RKO (cell line): ENCODE measurements at regions not wholly inside any gene's neighbourhood (a gene's known extent, or its start where the extent isn't known, plus 50 kb on each side); places are given as distances from the start of the nearest gene placed in this dataset.

Experiments used
- DNase-seq: peaks from one replicate; pipeline ENCODE4 v3.0.0-alpha.2; 2016; ENCODE audit warnings: low spot score

DNA sequence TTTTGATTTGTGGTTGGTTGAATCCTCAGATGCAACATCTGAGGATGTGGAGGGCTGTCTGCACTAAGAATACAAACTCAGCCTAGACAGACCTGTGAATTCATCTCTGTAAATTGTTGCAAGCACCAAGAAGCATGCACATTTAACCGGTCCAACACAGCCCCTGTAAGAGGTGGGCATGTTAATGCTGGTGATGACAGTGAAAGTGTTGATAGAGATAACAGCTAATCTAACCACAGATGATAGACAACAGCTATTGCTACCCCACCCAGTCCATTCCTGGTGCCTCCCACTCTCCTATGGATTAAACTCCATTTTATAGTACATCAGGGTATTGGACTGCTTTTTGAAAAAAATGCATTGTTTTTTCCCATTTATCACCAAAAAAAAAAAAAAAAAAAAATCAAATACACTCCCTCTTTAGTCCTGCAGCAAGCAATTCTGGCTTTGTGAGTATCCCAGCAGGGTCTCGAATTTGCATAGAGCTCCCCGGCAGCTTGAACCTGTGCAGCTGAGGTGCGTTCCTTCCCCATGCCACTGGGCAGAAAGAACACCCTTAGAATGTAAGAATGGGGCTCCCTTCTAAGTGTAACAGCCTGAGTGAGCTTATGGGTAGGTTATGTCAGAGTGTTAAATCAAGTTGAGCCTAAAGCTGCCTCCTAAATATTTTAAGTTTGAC is 270.9 kb upstream of the JARID2 start:
- no peak for DNase-seq

- peak; percentile 8 for DNase-seq
Observed at GRCh38 chr6:14975471-14975817, 270.4 kb upstream of the JARID2 start.

DNA sequence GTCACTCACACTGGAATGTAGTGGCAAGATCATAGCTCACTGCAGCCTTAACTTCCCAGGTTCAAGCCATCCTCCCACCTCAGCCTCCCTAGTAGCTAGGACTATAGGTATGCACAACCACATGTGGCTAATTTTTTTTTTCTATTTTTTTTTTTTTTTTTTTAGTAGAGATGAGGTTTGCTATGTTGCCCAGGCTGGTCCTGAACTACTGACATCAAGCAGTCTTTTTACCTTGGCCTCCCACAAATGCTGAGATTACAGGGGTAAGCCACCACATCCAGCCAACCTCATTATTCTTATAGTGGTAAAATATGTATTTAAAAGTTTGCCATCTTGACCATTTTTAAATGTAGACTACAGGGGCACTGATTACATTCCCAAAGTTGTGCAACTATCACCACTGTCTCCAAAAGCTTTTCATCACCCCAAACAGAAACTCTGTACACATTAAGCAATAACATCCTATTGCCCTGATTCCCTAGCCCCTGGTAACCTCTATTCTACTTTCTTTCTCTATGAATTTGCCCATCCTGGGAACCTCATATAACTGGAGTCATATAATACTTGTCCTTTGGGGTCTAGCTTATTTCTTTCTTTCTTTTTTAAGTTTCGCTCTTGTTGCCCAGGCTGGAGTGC is 268.0 kb upstream of the JARID2 start:
- DNase-seq, result no peak

GRCh38 chr6:14981960-14982359 is 263.9 kb upstream of the JARID2 start:
- DNase-seq, result no peak

DNA sequence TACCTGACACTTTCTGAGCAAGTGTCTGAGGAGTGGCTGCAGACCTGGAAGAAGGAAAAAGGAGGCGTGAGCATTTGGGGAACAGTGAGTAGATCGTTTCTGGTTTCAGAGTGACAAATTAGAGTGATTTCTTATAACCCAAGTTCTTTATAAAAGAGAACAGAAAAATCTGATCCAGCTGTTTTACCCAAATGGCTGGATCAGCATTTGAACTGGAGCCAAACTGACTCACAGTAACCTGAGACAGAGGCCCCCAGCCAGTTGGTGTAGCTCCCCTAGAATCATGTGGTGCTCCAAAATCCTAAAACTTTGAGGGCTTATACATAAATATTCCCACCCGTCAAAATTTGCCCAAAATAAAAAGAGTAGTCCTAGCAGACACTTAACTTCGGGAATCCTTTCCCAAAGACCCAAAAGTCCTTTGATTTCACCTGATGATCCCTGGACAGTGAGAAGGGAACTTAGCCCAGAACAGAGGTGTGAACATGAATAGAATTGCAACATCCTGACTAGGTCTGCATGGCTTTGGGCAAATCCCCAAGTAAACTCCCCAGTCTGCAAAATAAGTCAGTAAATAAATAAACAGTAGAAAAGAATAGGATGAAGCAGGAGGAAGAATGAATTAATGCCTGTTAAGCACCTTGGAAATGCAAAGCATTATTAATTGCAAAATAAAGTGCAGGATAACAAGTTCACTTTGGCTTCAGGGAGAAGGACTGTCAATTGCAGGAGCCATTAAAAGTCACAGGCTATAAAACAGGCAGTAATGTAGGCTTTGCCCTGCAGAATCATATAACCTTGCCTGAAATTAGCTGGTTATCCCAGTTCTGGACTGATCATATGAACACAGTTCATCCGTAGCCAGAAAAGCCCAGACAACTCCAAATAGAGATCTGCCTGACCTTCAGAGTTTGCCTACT is 262.0 kb upstream of the JARID2 start:
- no peak for DNase-seq

- DNase-seq, result no peak
Observed at GRCh38 chr6:14984519-14984853, 261.4 kb upstream of the JARID2 start.

GRCh38 chr6:14985366-14985765 is 260.5 kb upstream of the JARID2 start:
- no peak for DNase-seq

- no peak for DNase-seq
Observed at GRCh38 chr6:14986370-14986769, 259.5 kb upstream of the JARID2 start.

GRCh38 chr6:14987490-14987889 is 258.4 kb upstream of the JARID2 start:
- DNase-seq, result no peak

- DNase-seq, result no peak
Observed at GRCh38 chr6:14992382-14992781, 253.5 kb upstream of the JARID2 start.

DNA sequence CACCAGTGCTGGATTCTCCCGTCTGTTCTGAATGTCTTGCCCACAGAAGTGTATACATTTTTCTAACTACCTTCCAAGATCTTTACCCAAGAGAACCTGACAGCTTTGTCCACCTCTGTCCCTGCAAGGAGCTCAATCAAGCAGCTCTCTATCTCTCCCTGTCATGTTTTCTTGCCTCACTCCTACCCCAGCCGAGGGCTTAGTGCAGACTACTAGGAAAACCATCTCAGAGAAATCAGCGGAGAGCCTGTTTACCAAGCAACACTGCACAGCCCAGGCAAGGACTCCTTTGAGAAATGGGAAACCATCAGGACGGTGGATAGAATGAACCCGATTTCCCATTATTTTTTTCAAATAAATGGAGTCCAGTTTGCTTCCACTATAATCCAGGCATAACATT is 250.7 kb upstream of the JARID2 start:
- DNase-seq, result no peak

DNA sequence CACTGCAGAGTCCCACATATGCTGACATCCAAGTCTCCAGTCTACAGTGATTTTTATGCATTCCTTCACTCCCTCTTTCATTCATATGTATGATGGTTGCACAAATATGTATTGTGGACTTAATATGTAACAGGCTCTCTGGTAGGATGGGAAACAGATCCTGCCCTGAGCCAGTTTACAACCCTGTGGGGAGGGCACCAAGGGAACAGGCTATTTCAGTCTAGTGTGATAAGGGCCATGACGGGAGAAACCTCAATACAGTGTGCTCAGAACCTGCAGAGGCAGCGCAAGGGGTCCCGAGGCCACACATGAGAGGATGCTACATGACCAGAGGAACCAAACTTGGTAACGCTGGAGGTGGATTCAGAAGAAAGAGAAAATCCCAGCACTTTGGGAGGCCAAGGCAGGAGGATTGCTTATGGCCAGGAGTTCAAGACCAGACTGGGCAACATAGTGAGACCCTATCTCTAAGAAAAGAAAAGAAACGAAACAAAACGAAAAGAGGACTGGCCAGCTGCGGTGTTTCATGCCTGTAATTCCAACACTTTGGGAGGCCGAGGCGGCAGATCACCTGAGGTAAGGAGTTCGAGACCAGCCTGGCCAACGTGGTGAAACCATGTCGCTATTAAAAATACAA is 249.8 kb upstream of the JARID2 start:
- DNase-seq, result no peak

GRCh38 chr6:14996892-14997291 is 249.0 kb upstream of the JARID2 start:
- no peak for DNase-seq

GRCh38 chr6:14997507-14997906 is 248.4 kb upstream of the JARID2 start:
- DNase-seq, result no peak

- no peak for DNase-seq
Observed at GRCh38 chr6:14999106-14999505, 246.8 kb upstream of the JARID2 start.

- no peak for DNase-seq
Observed at GRCh38 chr6:15001326-15001910, 244.5 kb upstream of the JARID2 start.

GRCh38 chr6:15008269-15008668 is 237.6 kb upstream of the JARID2 start:
- DNase-seq, result no peak

DNA sequence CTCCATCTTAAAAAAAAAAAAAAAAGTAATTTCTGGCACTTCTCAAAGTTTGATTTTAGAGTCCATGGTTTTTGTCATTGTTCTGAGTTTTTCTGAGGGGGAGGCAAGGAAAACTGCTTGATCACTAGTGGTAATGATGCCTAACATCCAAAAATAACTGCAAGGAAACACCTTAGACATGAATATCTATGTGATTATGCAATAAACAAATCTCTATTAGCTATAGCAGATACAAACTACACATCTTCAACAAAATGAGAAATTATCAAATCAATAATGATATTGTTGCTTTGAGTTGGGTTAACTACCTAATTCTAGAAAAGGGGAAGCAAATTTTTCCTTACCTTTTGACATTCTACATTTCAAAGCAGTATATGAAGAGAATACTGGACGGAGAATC is 230.9 kb upstream of the JARID2 start:
- DNase-seq, result no peak

GRCh38 chr6:15016813-15017212 is 229.1 kb upstream of the JARID2 start:
- no peak for DNase-seq

DNA sequence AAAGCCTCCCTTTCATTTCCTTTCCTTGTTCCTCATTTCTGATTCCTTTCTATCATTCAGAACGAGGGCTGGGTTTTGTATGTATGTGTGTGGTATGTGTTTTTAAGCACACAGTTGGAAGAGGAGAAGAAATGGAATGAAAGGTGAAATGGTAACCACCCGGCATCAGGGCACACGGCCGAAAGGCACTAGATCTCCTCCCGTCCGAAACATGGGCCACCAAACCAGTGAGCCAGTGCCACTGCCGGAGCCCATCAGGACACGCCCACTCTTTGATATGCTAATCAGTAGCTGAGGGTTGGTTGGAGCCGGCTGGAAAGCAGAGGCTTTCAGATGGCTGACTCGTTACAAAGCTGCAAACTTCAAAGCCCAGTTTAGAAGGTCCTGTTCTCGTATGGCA is 228.6 kb upstream of the JARID2 start:
- no peak for DNase-seq

DNA sequence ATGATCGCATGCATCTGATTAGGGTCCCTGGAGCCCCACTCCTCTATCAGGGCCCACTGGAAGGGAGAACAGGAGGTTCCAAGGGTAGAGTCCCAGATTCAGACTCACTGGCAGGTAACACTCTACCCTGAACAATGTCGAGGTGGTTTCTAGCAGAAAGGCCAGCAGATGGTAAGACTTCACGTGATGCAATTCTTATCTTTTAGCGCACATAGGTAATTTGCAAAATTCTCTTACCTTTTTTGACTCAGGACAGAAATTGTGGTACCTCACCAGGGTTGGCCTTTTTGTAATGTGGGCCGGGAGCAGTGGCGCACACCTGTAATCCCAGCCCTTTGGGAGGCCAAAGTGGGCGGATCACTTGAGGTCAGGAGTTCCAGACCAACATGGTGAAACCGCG is 228.1 kb upstream of the JARID2 start:
- DNase-seq, result no peak

DNA sequence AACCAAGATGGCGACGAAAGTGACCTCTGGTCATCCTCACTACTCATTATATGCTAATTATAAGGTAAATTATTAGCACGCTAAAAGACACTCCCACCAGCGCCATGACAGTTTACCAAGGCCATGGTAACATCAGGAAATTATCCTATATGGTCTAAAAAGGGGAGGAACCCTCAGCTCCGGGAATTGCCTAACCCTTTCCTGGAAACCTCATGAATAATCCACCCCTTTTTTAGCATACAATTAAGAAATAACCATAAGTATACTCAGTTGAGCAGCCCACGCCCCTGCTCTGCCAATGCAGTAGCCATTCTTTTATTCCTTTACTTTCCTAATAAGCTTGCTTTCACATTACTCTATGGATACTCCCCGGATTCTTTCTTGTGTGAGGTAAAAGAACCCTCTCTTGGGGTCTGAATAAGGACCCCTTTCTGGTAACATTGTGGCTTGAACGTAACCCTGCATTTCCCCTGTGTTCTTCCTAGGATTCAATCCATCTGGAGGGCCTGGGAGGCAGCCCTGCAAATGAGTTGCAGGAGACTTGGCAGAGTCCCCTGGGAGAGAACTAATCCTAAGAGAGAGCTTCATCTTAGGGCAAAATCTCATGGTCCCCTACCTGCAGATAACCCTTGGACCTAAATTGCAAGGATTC is 225.6 kb upstream of the JARID2 start:
- no peak for DNase-seq
